ENCODE measurements at regions not wholly inside any gene's neighbourhood (a gene's known extent, or its start where the extent isn't known, plus 50 kb on each side); places are given as distances from the start of the nearest gene placed in this dataset.

DNA sequence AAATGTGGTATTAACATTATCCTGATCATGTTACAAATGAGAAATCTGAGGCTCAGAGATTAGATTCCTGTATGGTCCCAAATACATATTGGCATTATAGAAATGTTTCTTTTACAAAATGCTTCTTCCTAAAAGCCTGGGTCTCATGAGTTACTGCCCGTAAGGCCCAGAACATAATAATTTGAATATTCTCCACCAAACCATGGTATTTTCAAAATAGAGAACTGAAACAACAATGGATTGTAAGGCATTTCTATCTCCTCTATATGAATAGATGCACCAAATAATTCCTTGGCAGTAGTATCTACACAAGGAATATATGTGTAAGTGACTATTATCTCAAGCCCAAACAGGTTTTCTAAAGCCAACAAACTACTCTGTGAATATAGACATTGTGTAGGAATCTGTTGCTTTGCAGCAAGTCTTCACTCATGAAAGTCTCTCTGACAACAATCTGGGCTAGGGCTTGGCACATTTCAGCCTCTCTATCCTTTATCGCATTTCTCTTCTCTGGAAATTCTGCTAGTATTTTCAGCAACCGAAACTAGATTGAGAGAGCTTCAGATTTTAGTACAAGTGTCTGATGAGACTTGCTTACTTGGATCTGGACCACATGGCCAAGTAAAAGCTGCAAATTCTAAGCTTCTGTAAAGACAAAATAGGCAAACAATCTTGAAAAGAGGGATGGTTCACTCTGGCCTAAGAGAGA lies 112.8 kb upstream of the ARHGAP20 start:
- no peak for DNase-seq

DNA sequence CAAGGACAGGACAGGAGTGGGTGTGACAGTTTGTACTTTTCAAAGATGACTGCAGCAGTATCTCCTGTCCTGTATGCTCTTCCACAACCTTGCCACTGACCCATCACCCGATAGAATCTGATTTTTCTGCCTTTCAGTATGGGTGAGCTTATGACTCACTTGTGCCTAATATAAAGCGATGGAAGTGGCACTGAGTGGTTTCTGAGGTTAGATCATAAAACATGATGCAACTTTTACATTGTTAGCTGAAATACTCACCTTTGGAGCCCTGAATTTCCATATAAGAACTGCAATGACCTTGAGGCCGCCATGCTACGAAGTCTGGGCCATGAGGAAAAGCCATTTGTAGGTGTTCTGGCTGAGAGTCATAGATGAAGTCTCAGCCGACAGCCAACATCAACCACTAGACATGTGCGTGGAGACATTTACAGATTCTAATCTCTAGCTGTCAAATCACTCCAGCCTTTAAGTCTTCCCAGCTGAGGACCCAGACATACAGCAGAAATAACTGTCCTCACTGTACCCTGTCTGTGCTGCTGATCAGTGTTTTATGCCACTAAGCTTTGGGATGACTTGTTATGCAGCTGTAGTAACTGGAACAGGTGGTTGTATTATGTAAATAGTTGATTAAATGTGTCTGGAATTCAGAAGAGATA lies 105.9 kb upstream of the ARHGAP20 start:
- no peak for DNase-seq

DNA sequence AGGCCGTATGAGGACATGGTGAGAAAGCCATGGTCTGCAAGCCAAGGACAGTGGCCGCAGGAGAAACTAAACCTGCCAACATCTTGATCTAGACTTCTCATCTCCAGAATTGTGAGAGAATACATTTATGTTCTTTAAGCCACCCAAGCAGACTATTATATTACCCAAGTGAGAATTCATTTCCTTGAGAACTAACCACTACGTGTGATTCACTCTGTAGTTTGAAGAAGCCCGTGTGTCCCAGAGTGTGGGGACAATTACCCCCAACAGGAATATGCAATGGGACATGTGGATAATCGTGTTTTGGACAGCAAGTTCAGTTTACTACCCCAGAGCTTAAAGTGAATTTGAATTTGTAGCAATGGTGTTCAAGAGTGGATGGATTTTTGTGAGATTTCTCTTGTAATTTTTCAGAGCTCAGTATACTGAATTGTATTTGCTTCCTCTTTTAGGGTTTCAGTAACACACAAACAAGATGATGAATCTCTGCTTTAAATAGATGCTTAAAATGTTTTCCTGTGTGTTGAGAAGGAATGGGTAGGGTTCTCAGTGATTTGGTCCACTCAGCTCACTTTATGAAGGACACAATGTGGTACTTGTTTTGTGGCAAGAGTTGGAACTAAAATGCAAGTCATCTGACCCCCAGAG lies 100.0 kb upstream of the ARHGAP20 start:
- DNase-seq, result no peak

DNA sequence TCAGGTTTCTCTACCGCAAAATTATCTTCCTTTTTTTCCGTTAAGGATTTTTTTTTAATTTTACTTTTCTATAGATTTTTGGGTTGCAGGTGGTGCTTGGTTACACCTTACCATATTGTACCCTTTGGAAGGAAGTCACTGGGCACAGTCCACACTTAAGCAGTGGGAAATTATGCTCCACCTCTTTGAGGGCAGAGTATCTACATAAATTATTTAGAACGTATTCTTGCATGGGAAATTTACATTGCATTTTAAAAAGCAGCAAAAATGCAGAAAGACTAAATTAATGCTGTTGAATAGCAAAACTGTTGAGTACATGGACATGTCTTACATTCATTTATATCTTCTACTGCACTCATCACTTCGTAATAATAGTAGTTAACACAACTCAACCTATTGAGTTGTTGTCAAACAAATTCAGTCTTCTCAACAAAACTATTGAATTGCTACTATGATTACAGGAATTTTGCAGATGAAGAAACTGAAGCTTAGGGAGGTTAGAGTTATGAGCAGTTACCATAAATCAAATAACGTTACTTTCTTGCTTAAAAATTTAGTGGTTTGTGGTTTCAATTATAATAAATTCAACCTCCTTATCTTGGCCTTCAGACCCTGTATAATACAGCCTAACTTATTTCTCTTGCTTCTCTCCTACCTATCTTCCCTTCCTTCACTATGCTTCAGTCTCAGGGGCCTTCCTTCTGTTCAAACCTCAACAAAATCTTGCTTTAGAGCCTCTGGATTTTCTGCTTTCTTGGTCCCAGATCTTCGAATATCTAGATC lies 97.4 kb upstream of the ARHGAP20 start:
- no peak for DNase-seq

DNA sequence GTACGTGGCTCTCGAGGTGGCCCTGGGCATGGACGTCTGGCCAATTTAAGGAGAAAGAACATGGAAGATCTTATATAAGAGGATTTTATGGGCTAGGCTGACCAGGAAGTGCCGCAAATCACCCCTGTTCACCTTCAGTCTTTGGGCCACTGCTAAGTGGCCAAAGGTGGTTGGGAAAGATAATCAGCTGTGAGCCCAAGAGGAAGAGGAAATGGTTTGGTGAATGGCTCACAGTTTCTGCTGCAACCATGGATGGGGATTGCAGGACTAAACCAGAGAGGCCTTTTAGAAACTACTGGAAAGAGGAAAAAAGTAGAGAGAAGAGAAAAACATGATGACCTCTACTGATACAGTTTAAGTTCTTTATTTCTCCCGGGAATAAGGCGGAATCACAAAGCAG lies 96.0 kb upstream of the ARHGAP20 start:
- no peak for DNase-seq

DNA sequence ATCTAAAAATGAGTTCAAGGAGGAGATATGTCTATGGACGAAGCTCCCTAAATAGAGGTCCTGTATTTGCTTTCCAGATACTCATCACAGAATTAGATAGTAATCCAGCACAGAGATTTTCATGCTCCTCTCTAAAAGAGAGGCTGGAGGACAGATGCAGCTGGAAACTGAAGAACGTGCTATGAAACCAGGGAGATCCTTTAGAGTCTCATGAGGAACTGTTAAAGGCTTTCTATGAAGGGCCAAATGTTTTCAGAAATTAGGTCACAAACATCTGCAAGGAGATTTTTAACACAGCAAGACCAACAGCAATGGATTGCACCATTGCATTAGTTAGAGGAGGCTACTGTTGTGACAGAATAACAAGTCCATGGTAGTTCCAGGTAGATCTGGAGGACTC lies 95.6 kb upstream of the ARHGAP20 start:
- DNase-seq, result no peak

DNA sequence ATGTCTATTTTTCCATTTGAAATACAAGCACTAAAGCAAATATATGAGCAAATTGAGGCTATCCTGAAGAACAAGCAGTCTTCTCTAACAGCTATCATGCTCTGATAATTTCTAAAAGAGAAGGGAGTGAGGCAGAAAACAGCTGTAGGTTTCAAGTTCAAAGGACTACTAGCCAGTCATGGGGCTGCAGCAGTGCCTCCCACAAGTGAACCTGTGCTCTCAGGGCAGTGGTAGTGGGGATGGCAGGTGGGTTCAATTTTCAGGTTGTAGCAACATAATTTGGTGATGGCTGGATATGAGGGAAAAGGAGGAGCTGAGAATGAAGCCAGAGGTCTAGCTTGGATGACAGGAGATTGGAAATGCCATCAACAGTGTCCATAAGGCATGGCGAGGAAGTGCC lies 93.5 kb upstream of the ARHGAP20 start:
- no peak for DNase-seq

DNA sequence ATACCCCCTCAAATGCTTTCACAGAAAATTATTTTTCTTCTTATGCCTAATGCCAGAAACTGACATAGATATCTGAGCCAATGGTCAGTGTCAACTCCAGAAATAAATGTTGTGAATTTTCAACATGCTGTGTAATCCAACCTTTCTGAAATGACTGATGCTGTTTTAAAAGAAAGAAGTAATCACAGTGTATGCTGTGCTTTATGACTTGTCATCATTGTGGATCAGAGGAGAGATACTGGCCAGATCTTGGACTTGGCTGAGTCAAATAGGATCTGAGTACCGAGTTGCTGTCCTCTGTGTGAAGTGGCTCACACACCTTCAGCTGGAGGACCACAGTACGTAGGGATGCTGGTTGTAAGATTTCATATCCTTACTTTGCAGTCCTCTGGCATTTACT lies 89.9 kb upstream of the ARHGAP20 start:
- no peak for DNase-seq

DNA sequence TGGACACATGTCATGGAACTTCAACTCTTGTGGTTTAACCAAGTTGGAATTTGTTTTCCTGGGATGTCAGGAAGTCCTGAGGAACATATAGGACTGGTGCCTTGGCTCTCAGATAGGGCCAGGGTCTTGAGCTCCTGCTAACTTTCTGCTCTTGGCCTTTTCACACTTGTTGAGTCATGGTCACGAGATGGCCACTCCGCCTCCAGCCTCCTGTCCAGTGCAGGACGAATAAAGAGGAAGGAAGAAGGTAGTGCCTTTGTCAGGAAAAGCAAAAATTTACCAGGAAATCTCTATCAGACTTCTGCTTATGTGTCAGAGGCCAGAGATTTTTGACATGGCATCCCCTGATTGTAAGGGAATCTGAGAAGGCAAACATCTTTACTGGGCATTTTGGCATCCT lies 89.1 kb upstream of the ARHGAP20 start:
- DNase-seq, result no peak

DNA sequence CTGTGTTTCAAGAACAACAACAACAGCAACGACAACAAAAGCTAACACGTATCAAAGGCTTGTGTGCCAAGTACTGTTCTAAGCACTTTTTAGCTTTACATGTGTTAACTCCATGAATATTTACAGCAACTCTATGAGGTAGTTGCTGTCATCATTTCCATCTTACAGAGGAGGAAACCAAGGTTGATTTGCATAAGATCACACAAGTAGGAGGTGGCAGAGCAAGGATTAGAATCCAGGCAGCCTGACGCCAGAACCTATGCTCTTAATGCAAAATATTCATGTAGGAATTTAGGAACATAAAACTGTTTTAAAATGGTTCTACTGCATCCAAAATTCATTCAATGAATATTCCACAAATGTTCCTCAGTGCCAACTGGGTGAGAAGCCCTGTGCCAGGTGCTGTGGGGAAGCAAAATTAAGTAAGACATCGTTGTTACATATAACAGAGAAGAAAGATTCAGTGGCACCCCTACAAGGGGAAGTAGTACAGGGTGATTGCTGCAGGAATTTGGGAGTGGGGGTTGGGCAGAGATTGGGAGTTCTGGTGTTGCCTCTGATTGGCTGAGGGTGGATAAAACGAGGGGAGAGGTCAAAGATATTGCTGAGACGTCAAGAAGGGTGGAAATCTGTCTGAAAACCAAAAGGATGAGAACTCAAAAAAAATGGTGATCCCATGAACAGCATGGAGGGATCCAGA lies 86.1 kb upstream of the ARHGAP20 start:
- no peak for DNase-seq

DNA sequence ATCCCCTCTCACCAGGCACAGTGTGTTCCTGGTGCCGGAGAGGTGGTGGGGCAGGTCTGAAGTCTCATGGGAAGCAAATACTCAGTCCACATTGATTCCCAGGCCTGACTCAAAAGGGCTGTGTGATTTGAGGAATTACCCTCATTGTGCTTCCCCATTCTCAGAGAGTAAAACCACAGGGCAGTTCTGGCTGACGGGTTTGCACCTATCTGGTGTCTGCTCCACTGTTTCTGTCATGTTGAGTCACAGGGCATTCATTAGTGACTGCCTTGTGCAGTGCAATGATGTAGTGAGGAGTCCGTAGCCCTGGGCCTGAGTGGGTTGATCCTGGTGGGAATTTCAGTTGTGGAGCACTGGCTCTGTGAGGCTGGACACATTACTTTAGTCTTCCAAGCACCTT lies 85.2 kb upstream of the ARHGAP20 start:
- DNase-seq, result no peak

DNA sequence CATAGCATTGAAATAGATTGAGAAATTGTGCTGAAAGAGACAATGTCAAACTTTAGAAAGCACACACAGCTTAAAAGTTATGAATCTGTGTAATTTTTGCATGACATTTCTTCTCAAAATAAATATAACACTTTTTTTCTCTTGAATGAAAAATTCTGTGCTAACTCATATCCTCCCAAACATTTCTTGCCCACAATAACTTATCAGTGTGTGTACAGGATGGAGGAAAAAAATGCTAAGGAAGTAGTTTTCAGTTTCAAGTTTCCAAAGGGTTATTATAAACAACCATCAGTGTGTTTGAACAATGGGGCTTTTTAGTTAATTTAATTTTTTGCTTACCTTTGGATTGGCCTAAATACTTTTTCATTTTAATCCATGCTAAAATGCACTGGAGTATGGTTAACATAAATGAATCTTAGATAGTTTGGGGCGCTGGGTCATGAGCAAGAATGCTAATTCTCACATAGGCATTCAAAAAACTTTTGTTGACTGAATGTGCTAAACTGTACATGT lies 82.9 kb upstream of the ARHGAP20 start:
- no peak for DNase-seq

DNA sequence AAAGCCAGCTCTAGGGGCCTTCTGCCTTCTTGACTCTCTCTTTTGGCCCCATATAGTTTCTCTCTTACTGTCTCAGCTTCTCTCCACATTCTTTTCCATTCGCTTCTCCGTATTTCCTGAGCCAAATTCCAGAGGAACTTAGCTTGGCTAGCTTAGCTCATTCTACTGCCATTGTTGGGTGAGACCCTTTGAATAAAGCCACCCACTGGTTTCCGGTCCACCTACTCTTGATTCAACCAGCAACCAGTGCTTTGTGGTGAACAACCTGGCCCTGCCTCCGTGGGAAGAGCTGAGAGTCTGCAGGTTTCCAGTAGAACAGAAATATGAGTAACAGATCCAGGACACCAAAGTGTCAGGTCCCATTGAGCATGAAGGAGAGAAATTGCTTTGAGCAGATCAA lies 81.3 kb upstream of the ARHGAP20 start:
- no peak for DNase-seq

DNA sequence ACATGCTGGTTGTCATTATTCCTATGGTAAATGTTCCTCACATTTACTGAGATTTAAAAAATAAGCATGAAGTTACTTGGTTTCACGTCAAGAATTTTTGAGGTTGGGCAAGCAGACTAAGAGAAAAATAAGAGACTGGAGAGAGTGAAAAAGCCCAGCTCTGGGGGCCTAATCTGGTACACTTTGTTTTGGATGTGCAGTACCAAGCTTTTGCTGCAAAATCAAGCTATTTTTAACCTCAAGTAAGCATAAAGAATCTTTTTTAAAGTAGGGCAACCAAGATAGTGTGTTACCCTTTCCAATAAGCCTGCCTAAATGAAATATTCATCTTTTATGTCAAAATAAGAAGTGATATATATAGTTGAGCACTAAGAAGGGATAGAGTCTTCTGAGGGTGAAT lies 79.4 kb upstream of the ARHGAP20 start:
- no peak for DNase-seq

DNA sequence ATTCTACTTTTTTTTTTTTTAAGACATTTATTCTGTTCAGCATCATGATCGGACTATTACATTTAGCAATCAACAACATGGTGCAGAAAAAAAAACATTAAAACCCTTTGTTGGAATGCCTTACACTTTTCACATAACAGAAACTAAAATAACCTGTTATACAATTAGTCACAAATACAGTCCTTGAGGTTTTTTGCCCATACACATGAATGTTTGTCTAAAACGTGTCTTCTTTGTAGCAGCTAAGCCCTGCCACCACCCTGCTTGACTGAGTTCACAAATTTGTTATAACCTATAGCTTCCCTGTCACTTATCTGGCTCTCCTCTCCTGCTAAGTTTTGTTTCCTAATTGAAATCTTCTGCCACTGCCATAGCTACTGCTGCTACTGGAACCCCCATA lies 75.4 kb upstream of the ARHGAP20 start:
- no peak for DNase-seq

DNA sequence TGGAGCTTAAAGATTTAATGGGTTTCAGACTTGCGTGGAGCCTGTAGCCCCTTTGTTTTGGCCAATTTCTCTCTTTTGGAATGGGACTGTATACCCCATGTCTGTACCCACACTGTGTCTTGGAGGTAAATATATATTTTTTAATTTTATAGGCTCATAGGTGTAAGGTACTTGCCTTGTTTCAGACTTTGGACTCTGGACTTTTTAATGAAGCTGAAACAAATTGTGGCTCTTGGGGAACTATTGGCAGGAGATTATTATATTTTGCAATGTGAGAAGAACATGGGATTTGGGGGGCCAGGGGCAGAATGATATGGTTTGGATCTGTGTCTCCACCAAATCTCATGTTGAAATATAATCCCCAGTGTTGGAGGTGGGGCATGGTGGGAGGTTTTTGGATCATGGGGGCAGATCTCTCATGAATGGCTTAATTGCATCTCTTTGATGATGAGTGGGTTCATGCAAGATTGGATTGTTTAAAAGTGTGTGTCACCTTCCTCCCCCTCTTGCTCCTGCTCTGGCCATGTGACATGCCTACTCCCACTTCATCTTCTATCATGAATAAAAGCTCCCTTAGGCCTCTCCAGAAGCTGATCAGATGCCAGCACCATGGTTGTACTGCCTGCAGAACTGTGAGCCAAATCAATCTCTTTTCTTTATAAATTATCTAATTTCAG lies 74.1 kb upstream of the ARHGAP20 start:
- no peak for DNase-seq

DNA sequence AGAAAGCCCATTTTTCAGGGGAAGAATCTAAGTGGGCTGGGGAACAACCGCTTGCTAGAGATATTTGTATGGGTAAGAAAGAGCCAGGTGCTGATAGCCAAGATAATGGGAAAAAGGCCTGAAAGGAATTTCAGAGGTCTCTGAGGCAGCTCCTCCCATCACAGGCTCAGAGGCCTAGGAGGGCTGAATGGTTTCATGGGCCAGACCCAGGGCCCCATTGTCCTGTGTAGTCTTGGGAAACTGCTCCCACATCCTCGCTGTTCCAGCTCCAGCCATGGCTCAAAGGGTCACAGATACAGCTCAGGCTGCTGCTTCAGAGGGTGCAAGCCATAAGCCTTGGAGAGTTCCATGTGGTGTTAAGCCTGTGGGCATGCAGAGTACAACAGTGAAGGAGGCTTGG lies 73.2 kb upstream of the ARHGAP20 start:
- no peak for DNase-seq

DNA sequence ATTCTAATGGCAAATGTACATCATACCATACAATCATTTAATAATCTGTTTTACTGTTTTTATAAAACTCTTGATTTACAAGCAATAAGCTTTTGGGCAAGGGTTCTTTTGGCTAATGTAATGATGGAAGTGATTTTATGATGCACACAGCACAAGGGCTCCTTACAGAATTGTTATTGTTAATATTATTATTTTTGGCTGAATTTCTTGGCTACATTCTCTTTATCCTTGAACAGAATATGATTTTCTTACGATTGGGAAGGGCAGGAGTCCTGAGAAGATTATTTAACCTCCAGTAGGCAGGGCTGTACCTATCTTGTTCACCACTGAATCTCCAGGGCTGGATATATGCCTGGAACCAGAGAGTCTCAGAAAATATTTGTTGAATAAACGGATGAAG lies 70.4 kb upstream of the ARHGAP20 start:
- DNase-seq, result no peak

DNA sequence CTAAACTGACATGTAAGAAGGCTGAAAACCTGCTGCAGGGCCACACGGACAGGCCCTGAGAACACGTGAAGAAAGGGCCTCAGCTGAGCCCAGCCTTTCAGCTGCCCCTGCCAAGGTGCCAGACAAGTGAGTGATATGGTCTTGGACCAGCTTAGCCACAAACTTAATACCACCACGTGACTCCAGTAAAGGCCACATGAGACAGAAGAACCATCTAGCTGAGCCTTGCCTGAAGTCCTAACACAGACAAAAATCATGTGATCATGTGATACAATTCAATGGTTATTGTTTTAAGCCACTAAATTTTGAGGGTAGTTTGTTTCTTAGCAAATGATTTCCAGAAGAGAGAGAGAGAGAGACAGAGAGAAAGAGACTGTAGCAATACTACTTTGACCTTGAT lies 66.9 kb upstream of the ARHGAP20 start:
- no peak for DNase-seq

DNA sequence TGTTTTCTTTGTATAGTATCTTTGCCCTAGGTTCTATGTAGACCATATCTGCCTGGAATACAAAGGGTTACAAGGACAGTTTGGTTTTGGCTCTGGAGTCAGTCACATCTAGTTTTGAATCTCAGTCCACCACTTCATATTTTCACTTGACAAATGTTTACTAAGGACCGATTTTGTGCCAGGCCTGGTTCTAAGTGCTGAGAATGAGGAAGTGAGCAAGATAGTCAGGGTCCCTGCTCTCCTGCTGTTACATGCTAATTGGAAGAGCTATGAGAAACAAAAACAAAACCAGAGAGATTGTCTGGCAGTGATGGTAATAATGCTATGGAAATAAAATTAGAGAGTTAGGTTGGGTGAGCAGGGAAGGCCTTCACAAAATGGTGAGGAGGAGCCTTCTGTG lies 66.1 kb upstream of the ARHGAP20 start:
- DNase-seq, result no peak

DNA sequence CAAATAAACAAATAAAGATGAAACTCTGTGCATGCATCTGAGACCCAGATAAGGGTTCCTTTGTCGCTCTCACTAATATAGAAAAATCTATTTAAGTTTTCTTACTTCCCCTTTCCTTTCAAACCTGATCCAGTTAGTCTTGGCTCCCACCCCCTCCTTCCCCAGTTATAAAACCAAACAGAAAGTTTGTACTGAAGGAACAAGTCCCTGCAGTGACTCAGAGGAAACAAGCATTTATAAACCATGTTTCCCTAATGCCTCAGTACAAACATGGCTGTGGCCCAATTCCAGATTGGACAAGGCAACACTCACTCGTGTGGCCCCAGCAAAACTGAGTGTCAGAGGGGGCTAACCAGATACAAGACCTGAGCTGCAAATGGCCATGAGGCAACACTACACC lies 65.5 kb upstream of the ARHGAP20 start:
- no peak for DNase-seq

DNA sequence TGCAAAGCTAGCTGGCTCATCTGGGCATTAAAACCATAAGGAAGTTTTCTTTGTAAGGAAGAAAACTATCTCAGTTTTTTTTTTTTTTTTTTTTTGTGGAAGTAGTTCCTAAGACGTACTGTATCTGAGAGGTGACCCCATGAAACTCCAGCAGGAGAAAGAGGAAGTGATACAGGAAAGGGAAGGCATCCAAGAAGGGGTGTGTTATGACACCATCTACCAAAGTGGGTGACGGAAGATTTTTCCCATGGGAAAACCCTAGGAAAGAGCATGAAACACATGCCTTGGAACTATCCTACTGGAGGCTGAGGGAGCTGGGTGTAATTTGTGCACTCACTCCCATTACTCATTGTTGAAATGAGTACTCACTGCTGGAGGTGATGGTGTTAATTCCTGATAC lies 63.8 kb upstream of the ARHGAP20 start:
- no peak for DNase-seq

Data from amniotic stem cell (primary cell).